Memory B cell (primary cell): ENCODE measurements at regions not wholly inside any gene's neighbourhood (a gene's known extent, or its start where the extent isn't known, plus 50 kb on each side); places are given as distances from the start of the nearest gene placed in this dataset.

Experiments used
- ATAC-seq: fragments of 150-1000 bp; cut with Tn5 transposase; 2 replicates; pipeline ENCODE4 v1.10.0; 2021; ENCODE audit warnings: low read depth, mild to moderate bottlenecking, moderate library complexity
- DNase-seq, 2 donors: peaks; one replicate each; pipeline ENCODE4 v3.0.0; 2022; ENCODE audit warnings: low spot score in 2 of 2
- H3K27ac Mint-ChIP-seq: one replicate; pipeline ENCODE4 v1.8.0; 2022; ENCODE audit warnings: mild to moderate bottlenecking, moderate library complexity, mixed read lengths
- H3K27me3 Mint-ChIP-seq: one replicate; pipeline ENCODE4 v1.8.0; 2022; ENCODE audit warnings: mixed read lengths
- H3K36me3 Mint-ChIP-seq: one replicate; pipeline ENCODE4 v1.8.0; 2022; ENCODE audit warnings: mild to moderate bottlenecking, mixed read lengths
- H3K4me1 Mint-ChIP-seq: one replicate; pipeline ENCODE4 v1.8.0; 2022; ENCODE audit warnings: mixed read lengths
- H3K4me3 Mint-ChIP-seq: one replicate; pipeline ENCODE4 v1.8.0; 2022; ENCODE audit warnings: mild to moderate bottlenecking, moderate library complexity, mixed read lengths
- H3K9me3 Mint-ChIP-seq: one replicate; pipeline ENCODE4 v1.8.0; 2022; ENCODE audit warnings: mixed read lengths

- Mint-ChIP-seq H3K4me3 (no peak overlapping the region), H3K36me3 (no peaks in the 10 kb centered on the region), H3K4me1 (peaks cover 16% of the 10 kb centered on the region), H3K27me3 (no peaks in the 10 kb centered on the region), H3K9me3 (no peaks in the 10 kb centered on the region), H3K27ac (peak overlapping the region; percentile 77)
- ATAC-seq = peak; percentile 98
- peak in 1 of 2 donors; percentile 14 for DNase-seq
These were observed 136.9 kb downstream of the CD83 start for GRCh38 chr6:14254505-14254904.

GRCh38 chr6:14255916-14256315 is 138.3 kb downstream of the CD83 start:
- no peaks in the 10 kb centered on the region for H3K27me3 Mint-ChIP-seq
- H3K27ac Mint-ChIP-seq = no peak overlapping the region
- no peaks in the 10 kb centered on the region for H3K36me3 Mint-ChIP-seq
- DNase-seq (no peak), ATAC-seq (no peak)
- peaks cover 1% of the 10 kb centered on the region for H3K9me3 Mint-ChIP-seq
- H3K4me1 Mint-ChIP-seq = peaks cover 15% of the 10 kb centered on the region
- no peak overlapping the region for H3K4me3 Mint-ChIP-seq

GRCh38 chr6:14258117-14258516 is 140.5 kb downstream of the CD83 start:
- ATAC-seq (no peak), DNase-seq (no peak)
- Mint-ChIP-seq H3K4me3 (no peak overlapping the region), H3K27ac (no peak overlapping the region), H3K27me3 (no peaks in the 10 kb centered on the region), H3K4me1 (peaks cover 11% of the 10 kb centered on the region), H3K9me3 (peaks cover 1% of the 10 kb centered on the region), H3K36me3 (no peaks in the 10 kb centered on the region)

GRCh38 chr6:14258695-14259593 is 141.4 kb downstream of the CD83 start:
- Mint-ChIP-seq H3K27me3 (no peaks in the 10 kb centered on the region), H3K4me1 (peaks cover 8% of the 10 kb centered on the region), H3K9me3 (peaks cover 1% of the 10 kb centered on the region), H3K27ac (no peak overlapping the region), H3K4me3 (no peak overlapping the region), H3K36me3 (no peaks in the 10 kb centered on the region)
- DNase-seq = no peak
- no peak for ATAC-seq

GRCh38 chr6:14259594-14260152 is 142.1 kb downstream of the CD83 start:
- H3K36me3 Mint-ChIP-seq = no peaks in the 10 kb centered on the region
- no peaks in the 10 kb centered on the region for H3K27me3 Mint-ChIP-seq
- peak overlapping the region; percentile 19 for H3K27ac Mint-ChIP-seq
- H3K9me3 Mint-ChIP-seq = peaks cover 1% of the 10 kb centered on the region
- H3K4me1 Mint-ChIP-seq = peaks cover 3% of the 10 kb centered on the region
- no peak for DNase-seq
- H3K4me3 Mint-ChIP-seq = no peak overlapping the region
- ATAC-seq = no peak

GRCh38 chr6:14260839-14261238 is 143.3 kb downstream of the CD83 start:
- no peak for DNase-seq
- no peak for ATAC-seq
- H3K27ac Mint-ChIP-seq = no peak overlapping the region
- H3K27me3 Mint-ChIP-seq = no peaks in the 10 kb centered on the region
- H3K4me3 Mint-ChIP-seq = no peak overlapping the region
- peaks cover 4% of the 10 kb centered on the region for H3K4me1 Mint-ChIP-seq
- no peaks in the 10 kb centered on the region for H3K36me3 Mint-ChIP-seq
- H3K9me3 Mint-ChIP-seq = peaks cover 1% of the 10 kb centered on the region

GRCh38 chr6:14263881-14264424 is 146.4 kb downstream of the CD83 start:
- no peaks in the 10 kb centered on the region for H3K36me3 Mint-ChIP-seq
- no peak overlapping the region for H3K27ac Mint-ChIP-seq
- H3K4me3 Mint-ChIP-seq = no peak overlapping the region
- H3K9me3 Mint-ChIP-seq = peaks cover 1% of the 10 kb centered on the region
- peaks cover 21% of the 10 kb centered on the region for H3K4me1 Mint-ChIP-seq
- no peak for DNase-seq
- no peaks in the 10 kb centered on the region for H3K27me3 Mint-ChIP-seq
- no peak for ATAC-seq

- ATAC-seq = no peak
These were observed 147.8 kb downstream of the CD83 start for GRCh38 chr6:14265049-14266021.

GRCh38 chr6:14266266-14266665 is 148.7 kb downstream of the CD83 start:
- no peak for DNase-seq
- ATAC-seq = peak; percentile 57
- no peaks in the 10 kb centered on the region for H3K36me3 Mint-ChIP-seq
- H3K4me3 Mint-ChIP-seq = no peak overlapping the region
- no peaks in the 10 kb centered on the region for H3K27me3 Mint-ChIP-seq
- no peaks in the 10 kb centered on the region for H3K9me3 Mint-ChIP-seq
- H3K4me1 Mint-ChIP-seq = peaks cover 36% of the 10 kb centered on the region
- peak overlapping the region; percentile 9 for H3K27ac Mint-ChIP-seq

More at GRCh38 chr6:14265049-14266021, 147.8 kb downstream of the CD83 start:
- Mint-ChIP-seq H3K4me1 (peaks cover 35% of the 10 kb centered on the region), H3K27ac (no peak overlapping the region), H3K4me3 (no peak overlapping the region), H3K9me3 (peaks cover 1% of the 10 kb centered on the region), H3K36me3 (no peaks in the 10 kb centered on the region), H3K27me3 (no peaks in the 10 kb centered on the region)
- no peak for DNase-seq

- H3K36me3 Mint-ChIP-seq = no peaks in the 10 kb centered on the region
- H3K9me3 Mint-ChIP-seq = no peaks in the 10 kb centered on the region
- ATAC-seq (no peak), DNase-seq (no peak)
- H3K4me3 Mint-ChIP-seq = no peak overlapping the region
- no peak overlapping the region for H3K27ac Mint-ChIP-seq
- no peaks in the 10 kb centered on the region for H3K27me3 Mint-ChIP-seq
- H3K4me1 Mint-ChIP-seq = peaks cover 40% of the 10 kb centered on the region
These were observed 150.5 kb downstream of the CD83 start for GRCh38 chr6:14267885-14268660.

- Mint-ChIP-seq H3K4me1 (peaks cover 48% of the 10 kb centered on the region), H3K27ac (peak overlapping the region; percentile 85), H3K36me3 (no peaks in the 10 kb centered on the region), H3K27me3 (no peaks in the 10 kb centered on the region), H3K9me3 (no peaks in the 10 kb centered on the region), H3K4me3 (no peak overlapping the region)
- peak in 1 of 2 donors; percentile 18 for DNase-seq
- peak; percentile 94 for ATAC-seq
These were observed 151.9 kb downstream of the CD83 start for GRCh38 chr6:14269436-14269835.

GRCh38 chr6:14270142-14270893 is 152.7 kb downstream of the CD83 start:
- DNase-seq (no peak), ATAC-seq (no peak)
- Mint-ChIP-seq H3K27me3 (no peaks in the 10 kb centered on the region), H3K4me1 (peaks cover 53% of the 10 kb centered on the region), H3K9me3 (no peaks in the 10 kb centered on the region), H3K27ac (peak overlapping the region; percentile 85), H3K4me3 (no peak overlapping the region), H3K36me3 (no peaks in the 10 kb centered on the region)
